PC-3 (cell line): ENCODE measurements at regions not wholly inside any gene's neighbourhood (a gene's known extent, or its start where the extent isn't known, plus 50 kb on each side); places are given as distances from the start of the nearest gene placed in this dataset.

Source experiments
- ATAC-seq: fragments of 200-7000 bp; cut with Tn5 transposase; 2 replicates; pipeline ENCODE4 v1.9.1; 2020; ENCODE audit warnings: mild to moderate bottlenecking, moderate library complexity
- BruUV-seq: library from RNA; stranded (reverse); fragments of 400-500 nt; replicated peaks from 2 replicates; lab custom pipeline; 2021; lab: Mats Ljungman, UMichigan
- CTCF ChIA-PET: fragments of 300-600 bp; sonication (Branson Sonifier 250); formaldehyde crosslinking; loops from one replicate; lab custom pipeline; 2022; ENCODE audit warnings: antibody characterized with exemption; lab: Charles Lee
- POLR2A ChIA-PET: fragments of 300-600 bp; sonication (Branson Sonifier 250); formaldehyde crosslinking; loops from one replicate; lab custom pipeline; 2022; ENCODE audit warnings: antibody characterized with exemption; ENCODE audit not compliant: unreplicated experiment; lab: Charles Lee
- DNase-seq: peaks from one replicate; pipeline ENCODE4 v3.0.0-alpha.2; 2015
- H2AFZ ChIP-seq: fragments of 300-600 bp; sonication (generic); 2 replicates; pipeline ENCODE4 v1.6.0; 2016; ENCODE audit warnings: antibody characterized with exemption, low read length
- H3F3A ChIP-seq: fragments of 300-600 bp; sonication (generic); one replicate; pipeline ENCODE4 v1.6.0; 2017; ENCODE audit warnings: antibody characterized with exemption, low read length, control low read depth, mild to moderate bottlenecking; ENCODE audit not compliant: unreplicated experiment
- H3K27ac ChIP-seq: fragments of 300-600 bp; sonication (generic); 2 replicates; pipeline ENCODE4 v1.5.1; 2016; ENCODE audit warnings: mild to moderate bottlenecking, low read length
- H3K27me3 ChIP-seq: fragments of 300-600 bp; sonication (generic); 2 replicates; pipeline ENCODE4 v1.6.1; 2016; ENCODE audit warnings: low read length, mixed read lengths
- H3K36me3 ChIP-seq: fragments of 300-600 bp; sonication (generic); 2 replicates; pipeline ENCODE4 v1.6.1; 2016; ENCODE audit warnings: low read depth, mixed run types, low read length, mixed read lengths
- H3K4me1 ChIP-seq: fragments of 300-600 bp; sonication (generic); 2 replicates; pipeline ENCODE4 v1.5.1; 2016; ENCODE audit warnings: low read length; ENCODE audit not compliant: insufficient read depth
- H3K4me2 ChIP-seq: fragments of 300-600 bp; sonication (generic); 2 replicates; pipeline ENCODE4 v1.6.0; 2016; ENCODE audit warnings: low read length
- H3K4me3 ChIP-seq: fragments of 300-600 bp; sonication (generic); 2 replicates; pipeline ENCODE4 v1.5.1; 2016; ENCODE audit warnings: mild to moderate bottlenecking, low read length, mixed read lengths
- H3K79me2 ChIP-seq: fragments of 300-600 bp; sonication (generic); 2 replicates; pipeline ENCODE4 v1.6.1; 2017; ENCODE audit warnings: low read length, mixed read lengths
- H3K9ac ChIP-seq: fragments of 300-600 bp; sonication (generic); 2 replicates; pipeline ENCODE4 v1.6.0; 2016; ENCODE audit warnings: mild to moderate bottlenecking, low read length
- H3K9me2 ChIP-seq: fragments of 300-600 bp; sonication (generic); replicated peaks from 2 replicates; pipeline ENCODE4 v1.6.1; 2016; ENCODE audit warnings: mixed run types, low read length, mixed read lengths
- H3K9me3 ChIP-seq: fragments of 300-600 bp; sonication (generic); 2 replicates; pipeline ENCODE4 v1.6.1; 2016; ENCODE audit warnings: low read length, mixed read lengths
- H4K20me1 ChIP-seq: fragments of 300-600 bp; sonication (generic); 2 replicates; pipeline ENCODE4 v1.6.1; 2016; ENCODE audit warnings: low read length, mixed read lengths
- EZH2 ChIP-seq: fragments of 300-600 bp; sonication (generic); IDR thresholded peaks from one replicate; pipeline ENCODE4 v1.6.1; 2017; ENCODE audit warnings: antibody characterized with exemption, mild to moderate bottlenecking, low read length; ENCODE audit not compliant: unreplicated experiment
- EZH2phosphoT487 ChIP-seq: fragments of 300-600 bp; sonication (generic); IDR thresholded peaks from 2 replicates; pipeline ENCODE4 v1.6.1; 2018; ENCODE audit warnings: mild to moderate bottlenecking, antibody characterized with exemption, low read length, borderline replicate concordance
- intact Hi-C: fragments of 100-400 bp; cut with micrococcal nuclease; formaldehyde crosslinking; loops from 2 replicates; pipeline ENCODE4 v1.9.0; 2023
- TF ChIP-seq, protein P1 (sequence below): fragments of 300-600 bp; sonication (generic); conservative IDR thresholded peaks from 2 replicates; pipeline ENCODE4 v1.5.1; 2017; ENCODE audit warnings: antibody characterized with exemption, low read depth, mild to moderate bottlenecking, low read length

DNA sequence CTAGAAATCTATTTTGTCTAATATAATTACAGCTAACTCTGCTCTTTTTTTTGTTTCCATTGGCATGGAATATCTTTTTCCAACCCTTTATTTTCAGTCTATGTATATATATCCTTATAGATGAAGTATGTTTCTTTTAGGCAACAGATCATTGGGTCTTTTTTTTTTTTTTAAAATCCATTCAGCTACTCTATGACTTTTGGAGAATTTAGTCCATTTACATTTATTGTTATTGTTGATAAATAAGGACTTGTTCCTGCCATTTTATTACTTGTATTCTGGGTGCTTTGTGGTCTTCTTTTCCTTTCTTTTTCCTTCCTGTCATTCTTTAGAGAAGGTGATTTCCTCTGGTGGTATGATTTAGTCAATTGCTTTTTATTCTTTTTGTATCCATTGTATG lies 296.8 kb downstream of the SMARCA2 start:
- Histone ChIP-seq H3K4me2 (no peak overlapping the region), H4K20me1 (no peaks in the 10 kb centered on the region), H3K9ac (no peak overlapping the region), H3K27me3 (no peaks in the 10 kb centered on the region), H3K9me3 (peaks cover 7% of the 10 kb centered on the region; the same call in 1 of the 2 replicates), H2AFZ (no peak overlapping the region), H3F3A (no peaks in the 10 kb centered on the region), H3K36me3 (no peaks in the 10 kb centered on the region), H3K79me2 (no peaks in the 10 kb centered on the region), H3K9me2 (no peaks in the 10 kb centered on the region), H3K4me1 (no peaks in the 10 kb centered on the region), H3K27ac (no peak overlapping the region), H3K4me3 (no peak overlapping the region)
- POLR2A ChIA-PET: no interaction called here
- TF ChIP-seq EZH2 (no peak), EZH2phosphoT487 (no peak)
- TF ChIP-seq, protein P1, sequence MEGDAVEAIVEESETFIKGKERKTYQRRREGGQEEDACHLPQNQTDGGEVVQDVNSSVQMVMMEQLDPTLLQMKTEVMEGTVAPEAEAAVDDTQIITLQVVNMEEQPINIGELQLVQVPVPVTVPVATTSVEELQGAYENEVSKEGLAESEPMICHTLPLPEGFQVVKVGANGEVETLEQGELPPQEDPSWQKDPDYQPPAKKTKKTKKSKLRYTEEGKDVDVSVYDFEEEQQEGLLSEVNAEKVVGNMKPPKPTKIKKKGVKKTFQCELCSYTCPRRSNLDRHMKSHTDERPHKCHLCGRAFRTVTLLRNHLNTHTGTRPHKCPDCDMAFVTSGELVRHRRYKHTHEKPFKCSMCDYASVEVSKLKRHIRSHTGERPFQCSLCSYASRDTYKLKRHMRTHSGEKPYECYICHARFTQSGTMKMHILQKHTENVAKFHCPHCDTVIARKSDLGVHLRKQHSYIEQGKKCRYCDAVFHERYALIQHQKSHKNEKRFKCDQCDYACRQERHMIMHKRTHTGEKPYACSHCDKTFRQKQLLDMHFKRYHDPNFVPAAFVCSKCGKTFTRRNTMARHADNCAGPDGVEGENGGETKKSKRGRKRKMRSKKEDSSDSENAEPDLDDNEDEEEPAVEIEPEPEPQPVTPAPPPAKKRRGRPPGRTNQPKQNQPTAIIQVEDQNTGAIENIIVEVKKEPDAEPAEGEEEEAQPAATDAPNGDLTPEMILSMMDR: no peak
- BruUV-seq: no TSS peak
- intact Hi-C loops: no loop called here
- CTCF ChIA-PET: no interaction called here
- DNase-seq (no peak), ATAC-seq (no peak)

DNA sequence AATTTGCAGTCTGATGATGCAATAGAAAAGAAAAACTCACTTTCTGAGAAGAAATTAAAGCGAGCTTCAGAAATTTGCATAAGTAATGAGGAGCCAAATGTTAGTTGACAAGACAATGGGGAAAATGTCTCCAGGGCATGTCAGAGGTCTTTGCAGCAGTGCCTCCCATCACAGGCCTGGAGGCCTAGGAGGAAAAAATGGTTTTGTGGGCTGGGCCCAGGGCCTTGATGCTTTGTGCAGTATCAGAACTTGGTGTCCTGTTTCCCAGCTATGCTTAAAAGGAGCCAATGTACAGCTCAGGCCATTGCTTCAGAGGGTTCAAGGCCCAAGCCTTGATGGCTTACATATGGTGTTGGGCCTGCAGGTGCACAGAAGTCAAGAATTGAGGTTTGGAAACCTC lies 298.4 kb downstream of the SMARCA2 start:
- Histone ChIP-seq H3K4me3 (no peak overlapping the region), H3K27ac (no peak overlapping the region), H3F3A (no peaks in the 10 kb centered on the region), H3K27me3 (no peaks in the 10 kb centered on the region), H3K9me2 (no peaks in the 10 kb centered on the region), H3K4me1 (no peaks in the 10 kb centered on the region), H3K9ac (no peak overlapping the region), H3K79me2 (no peaks in the 10 kb centered on the region), H3K36me3 (no peaks in the 10 kb centered on the region), H2AFZ (no peak overlapping the region), H4K20me1 (no peaks in the 10 kb centered on the region), H3K9me3 (peaks cover 7% of the 10 kb centered on the region; the same call in 1 of the 2 replicates), H3K4me2 (no peak overlapping the region)
- POLR2A ChIA-PET: no interaction called here
- ATAC-seq (no peak), DNase-seq (no peak)
- intact Hi-C loops: no loop called here
- CTCF ChIA-PET: no interaction called here
- no peak for TF ChIP-seq EZH2phosphoT487
- TF ChIP-seq, protein P1: no peak
- no peak for TF ChIP-seq EZH2
- BruUV-seq: no TSS peak

DNA sequence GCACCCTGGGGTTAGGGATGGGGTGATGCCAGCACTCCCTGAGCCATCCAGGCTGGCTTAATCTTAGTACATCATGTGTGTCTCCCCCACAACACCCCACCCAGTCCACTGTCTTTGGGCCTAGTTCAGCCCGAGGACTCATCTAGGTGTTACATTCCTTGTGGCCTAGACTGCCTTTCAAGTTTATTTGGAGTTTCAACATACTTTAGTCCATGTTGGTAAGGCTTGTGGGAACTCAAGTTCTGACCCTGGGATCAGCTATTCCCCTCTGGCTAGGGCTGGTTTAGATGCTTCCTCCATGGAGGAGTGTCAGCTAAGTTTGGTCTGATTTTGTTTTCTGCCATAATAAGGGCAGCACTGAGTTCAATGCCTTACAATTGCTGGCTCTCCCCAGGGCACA lies 302.4 kb downstream of the SMARCA2 start:
- H3F3A ChIP-seq: no peaks in the 10 kb centered on the region
- no peak overlapping the region for H2AFZ ChIP-seq
- H3K4me3 ChIP-seq: no peak overlapping the region
- no peaks in the 10 kb centered on the region for H4K20me1 ChIP-seq
- no peaks in the 10 kb centered on the region for H3K9me2 ChIP-seq
- no peak overlapping the region for H3K9ac ChIP-seq
- TF ChIP-seq EZH2phosphoT487 (no peak), EZH2 (no peak)
- TF ChIP-seq, protein P1: no peak
- ATAC-seq (no peak), DNase-seq (no peak)
- H3K36me3 ChIP-seq: no peaks in the 10 kb centered on the region
- POLR2A ChIA-PET: no interaction called here
- intact Hi-C loops: no loop called here
- no peaks in the 10 kb centered on the region for H3K27me3 ChIP-seq
- H3K79me2 ChIP-seq: no peaks in the 10 kb centered on the region
- no peaks in the 10 kb centered on the region for H3K4me1 ChIP-seq
- no peak overlapping the region for H3K4me2 ChIP-seq
- H3K9me3 ChIP-seq: no peaks in the 10 kb centered on the region
- no peak overlapping the region for H3K27ac ChIP-seq
- BruUV-seq: no TSS peak
- CTCF ChIA-PET: no interaction called here
